Stimulated activated naive B cell treated with anti-CD40 and anti-IgM and Interleukin-4, amounts not matched to agents 10 μg/mL and 1 μg/mL and 100 μg/mL, for 72 hours (primary cell): ENCODE measurements at regions not wholly inside any gene's neighbourhood (a gene's known extent, or its start where the extent isn't known, plus 50 kb on each side); places are given as distances from the start of the nearest gene placed in this dataset.

ENCODE experiments used
- ATAC-seq, 2 donors: fragments of 150-1000 bp; cut with Tn5 transposase; replicated peaks; 2 replicates each; pipeline ENCODE4 v1.10.0; 2021; ENCODE audit warnings: moderate library complexity in 1 of 2
- DNase-seq: peaks from one replicate; pipeline ENCODE4 v3.0.0; 2021
- H3K27ac Mint-ChIP-seq: one replicate; pipeline ENCODE4 v1.8.0; 2022; ENCODE audit warnings: mild to moderate bottlenecking, mixed read lengths
- H3K27me3 Mint-ChIP-seq, 2 donors: one replicate each; pipeline ENCODE4 v1.8.0; 2022; ENCODE audit warnings: mixed read lengths in 2 of 2
- H3K36me3 Mint-ChIP-seq, 2 donors: one replicate each; pipeline ENCODE4 v1.8.0; 2022; ENCODE audit warnings: mixed read lengths in 2 of 2, mild to moderate bottlenecking in 1 of 2
- H3K4me1 Mint-ChIP-seq, 2 donors: one replicate each; pipeline ENCODE4 v1.8.0; 2022; ENCODE audit warnings: mixed read lengths in 2 of 2, mild to moderate bottlenecking in 1 of 2
- H3K4me3 Mint-ChIP-seq, 2 donors: one replicate each; pipeline ENCODE4 v1.8.0; 2022; ENCODE audit warnings: mild to moderate bottlenecking in 2 of 2, mixed read lengths in 2 of 2, moderate library complexity in 1 of 2
- H3K9me3 Mint-ChIP-seq, 2 donors: one replicate each; pipeline ENCODE4 v1.8.0; 2022; ENCODE audit warnings: mixed read lengths in 2 of 2, mild to moderate bottlenecking in 1 of 2

- ATAC-seq (no peak), DNase-seq (no peak)
- Mint-ChIP-seq H3K27ac (no peak overlapping the region), H3K27me3 (no peaks in the 10 kb centered on the region), H3K9me3 (no peaks in the 10 kb centered on the region), H3K36me3 (no peaks in the 10 kb centered on the region), H3K4me3 (no peak overlapping the region), H3K4me1 (no peaks in the 10 kb centered on the region)
Observed at GRCh38 chr14:28666961-28667360, 99.6 kb upstream of the FOXG1 start.

- DNase-seq (no peak), ATAC-seq (no peak)
- Mint-ChIP-seq H3K4me3 (no peak overlapping the region), H3K27ac (no peak overlapping the region), H3K4me1 (no peaks in the 10 kb centered on the region), H3K36me3 (no peaks in the 10 kb centered on the region), H3K27me3 (no peaks in the 10 kb centered on the region), H3K9me3 (no peaks in the 10 kb centered on the region)
Observed at GRCh38 chr14:28671425-28671824, 95.2 kb upstream of the FOXG1 start.

GRCh38 chr14:28673056-28673455 is 93.5 kb upstream of the FOXG1 start:
- Mint-ChIP-seq H3K27me3 (no peaks in the 10 kb centered on the region), H3K36me3 (no peaks in the 10 kb centered on the region), H3K27ac (no peak overlapping the region)

GRCh38 chr14:28676479-28676878 is 90.1 kb upstream of the FOXG1 start:
- no peak for ATAC-seq
- Mint-ChIP-seq H3K4me3 (no peak overlapping the region), H3K27ac (no peak overlapping the region), H3K36me3 (no peaks in the 10 kb centered on the region), H3K27me3 (no peaks in the 10 kb centered on the region), H3K4me1 (no peaks in the 10 kb centered on the region), H3K9me3 (no peaks in the 10 kb centered on the region)
- no peak for DNase-seq

More at GRCh38 chr14:28673056-28673455, 93.5 kb upstream of the FOXG1 start:
- ATAC-seq (no peak), DNase-seq (no peak)
- no peaks in the 10 kb centered on the region for H3K4me1 Mint-ChIP-seq
- no peaks in the 10 kb centered on the region for H3K9me3 Mint-ChIP-seq
- H3K4me3 Mint-ChIP-seq = no peak overlapping the region

- no peak for ATAC-seq
- Mint-ChIP-seq H3K27ac (no peak overlapping the region), H3K4me1 (no peaks in the 10 kb centered on the region)
Observed at GRCh38 chr14:28677381-28677780, 89.2 kb upstream of the FOXG1 start.

GRCh38 chr14:28678887-28679286 is 87.7 kb upstream of the FOXG1 start:
- no peak for DNase-seq
- Mint-ChIP-seq H3K4me1 (no peaks in the 10 kb centered on the region), H3K9me3 (peaks cover 3 to 4% of the 10 kb centered on the region in 2 donors), H3K4me3 (no peak overlapping the region), H3K27ac (no peak overlapping the region), H3K36me3 (no peaks in the 10 kb centered on the region), H3K27me3 (no peaks in the 10 kb centered on the region)
- ATAC-seq = no peak

More at GRCh38 chr14:28677381-28677780, 89.2 kb upstream of the FOXG1 start:
- H3K36me3 Mint-ChIP-seq = no peaks in the 10 kb centered on the region
- DNase-seq = no peak
- no peaks in the 10 kb centered on the region for H3K9me3 Mint-ChIP-seq
- H3K4me3 Mint-ChIP-seq = no peak overlapping the region
- no peaks in the 10 kb centered on the region for H3K27me3 Mint-ChIP-seq

GRCh38 chr14:28681681-28682080 is 84.9 kb upstream of the FOXG1 start:
- no peak for DNase-seq
- no peak for ATAC-seq
- no peaks in the 10 kb centered on the region for H3K27me3 Mint-ChIP-seq
- no peak overlapping the region for H3K4me3 Mint-ChIP-seq
- peaks cover 4 to 7% of the 10 kb centered on the region in 2 donors for H3K9me3 Mint-ChIP-seq
- no peaks in the 10 kb centered on the region for H3K36me3 Mint-ChIP-seq
- no peak overlapping the region for H3K27ac Mint-ChIP-seq
- H3K4me1 Mint-ChIP-seq = no peaks in the 10 kb centered on the region

GRCh38 chr14:28690029-28690692 is 76.4 kb upstream of the FOXG1 start:
- H3K27me3 Mint-ChIP-seq = no peaks in the 10 kb centered on the region
- H3K36me3 Mint-ChIP-seq = no peaks in the 10 kb centered on the region
- peaks cover under 1 to 6% of the 10 kb centered on the region in 2 donors for H3K9me3 Mint-ChIP-seq
- no peak overlapping the region for H3K27ac Mint-ChIP-seq
- no peak for DNase-seq
- no peak for ATAC-seq
- H3K4me1 Mint-ChIP-seq = no peaks in the 10 kb centered on the region
- H3K4me3 Mint-ChIP-seq = no peak overlapping the region

GRCh38 chr14:28695109-28695508 is 71.5 kb upstream of the FOXG1 start:
- Mint-ChIP-seq H3K36me3 (no peaks in the 10 kb centered on the region), H3K4me1 (no peaks in the 10 kb centered on the region), H3K4me3 (no peak overlapping the region), H3K27me3 (no peaks in the 10 kb centered on the region), H3K27ac (no peak overlapping the region), H3K9me3 (peaks cover 0 to 2% of the 10 kb centered on the region in 2 donors)
- DNase-seq (no peak), ATAC-seq (no peak)

GRCh38 chr14:28701733-28702132 is 64.9 kb upstream of the FOXG1 start:
- ATAC-seq (no peak), DNase-seq (no peak)
- Mint-ChIP-seq H3K36me3 (no peaks in the 10 kb centered on the region), H3K4me3 (no peak overlapping the region), H3K27me3 (no peaks in the 10 kb centered on the region), H3K27ac (no peak overlapping the region), H3K9me3 (peaks cover 0 to 2% of the 10 kb centered on the region in 2 donors), H3K4me1 (no peaks in the 10 kb centered on the region)

- Mint-ChIP-seq H3K27me3 (no peaks in the 10 kb centered on the region), H3K36me3 (no peaks in the 10 kb centered on the region), H3K27ac (no peak overlapping the region), H3K9me3 (no peaks in the 10 kb centered on the region), H3K4me3 (no peak overlapping the region), H3K4me1 (no peaks in the 10 kb centered on the region)
- ATAC-seq (no peak), DNase-seq (no peak)
Observed at GRCh38 chr14:28703482-28703881, 63.1 kb upstream of the FOXG1 start.

- no peaks in the 10 kb centered on the region for H3K9me3 Mint-ChIP-seq
- H3K4me3 Mint-ChIP-seq = no peak overlapping the region
- H3K27ac Mint-ChIP-seq = no peak overlapping the region
- no peaks in the 10 kb centered on the region for H3K4me1 Mint-ChIP-seq
- no peaks in the 10 kb centered on the region for H3K27me3 Mint-ChIP-seq
- ATAC-seq (no peak), DNase-seq (no peak)
- H3K36me3 Mint-ChIP-seq = no peaks in the 10 kb centered on the region
Observed at GRCh38 chr14:28704153-28704552, 62.4 kb upstream of the FOXG1 start.

- no peak overlapping the region for H3K27ac Mint-ChIP-seq
- no peak for DNase-seq
Observed at GRCh38 chr14:28707814-28708213, 58.8 kb upstream of the FOXG1 start.

GRCh38 chr14:28709571-28710305 is 56.8 kb upstream of the FOXG1 start:
- Mint-ChIP-seq H3K4me1 (no peaks in the 10 kb centered on the region), H3K9me3 (peaks cover 0 to 8% of the 10 kb centered on the region in 2 donors), H3K27ac (no peak overlapping the region), H3K27me3 (no peaks in the 10 kb centered on the region), H3K36me3 (no peaks in the 10 kb centered on the region), H3K4me3 (no peak overlapping the region)
- ATAC-seq (no peak), DNase-seq (no peak)

More at GRCh38 chr14:28707814-28708213, 58.8 kb upstream of the FOXG1 start:
- no peak for ATAC-seq
- peaks cover 0 to 7% of the 10 kb centered on the region in 2 donors for H3K9me3 Mint-ChIP-seq
- no peak overlapping the region for H3K4me3 Mint-ChIP-seq
- H3K36me3 Mint-ChIP-seq = no peaks in the 10 kb centered on the region
- H3K27me3 Mint-ChIP-seq = no peaks in the 10 kb centered on the region
- no peaks in the 10 kb centered on the region for H3K4me1 Mint-ChIP-seq
